ENCODE measurements at regions not wholly inside any gene's neighbourhood (a gene's known extent, or its start where the extent isn't known, plus 50 kb on each side); places are given as distances from the start of the nearest gene placed in this dataset.

GRCh38 chr3:109687626-109688025, 350.3 kb upstream of the DPPA4 start:
- Histone ChIP-seq H3K27me3 (ENCODE audit: insufficient read depth, poor library complexity, severe bottlenecking) (no peaks in the 10 kb centered on the region), H3K27ac (replicated peaks) (no peak overlapping the region), H3K4me3 (replicated peaks; ENCODE audit: insufficient read depth, low read length) (no peak overlapping the region)
- no peak for DNase-seq (ENCODE audit: low read depth in 1 of 2, low spot score in 1 of 2)
- TF ChIP-seq GABPA (IDR thresholded peaks at IDR 0.05; ENCODE audit: low read depth): no peak
- TF ChIP-seq POLR2AphosphoS5 (IDR thresholded peaks at IDR 0.05; ENCODE audit: low read depth): no peak
- TF ChIP-seq REST (IDR thresholded peaks at IDR 0.05; ENCODE audit: insufficient replicate concordance, low read depth): no peak
- TF ChIP-seq SPI1 (IDR thresholded peaks at IDR 0.05; ENCODE audit: borderline replicate concordance, low read depth): no peak
- TF ChIP-seq, protein P1, sequence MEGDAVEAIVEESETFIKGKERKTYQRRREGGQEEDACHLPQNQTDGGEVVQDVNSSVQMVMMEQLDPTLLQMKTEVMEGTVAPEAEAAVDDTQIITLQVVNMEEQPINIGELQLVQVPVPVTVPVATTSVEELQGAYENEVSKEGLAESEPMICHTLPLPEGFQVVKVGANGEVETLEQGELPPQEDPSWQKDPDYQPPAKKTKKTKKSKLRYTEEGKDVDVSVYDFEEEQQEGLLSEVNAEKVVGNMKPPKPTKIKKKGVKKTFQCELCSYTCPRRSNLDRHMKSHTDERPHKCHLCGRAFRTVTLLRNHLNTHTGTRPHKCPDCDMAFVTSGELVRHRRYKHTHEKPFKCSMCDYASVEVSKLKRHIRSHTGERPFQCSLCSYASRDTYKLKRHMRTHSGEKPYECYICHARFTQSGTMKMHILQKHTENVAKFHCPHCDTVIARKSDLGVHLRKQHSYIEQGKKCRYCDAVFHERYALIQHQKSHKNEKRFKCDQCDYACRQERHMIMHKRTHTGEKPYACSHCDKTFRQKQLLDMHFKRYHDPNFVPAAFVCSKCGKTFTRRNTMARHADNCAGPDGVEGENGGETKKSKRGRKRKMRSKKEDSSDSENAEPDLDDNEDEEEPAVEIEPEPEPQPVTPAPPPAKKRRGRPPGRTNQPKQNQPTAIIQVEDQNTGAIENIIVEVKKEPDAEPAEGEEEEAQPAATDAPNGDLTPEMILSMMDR (IDR thresholded peaks at IDR 0.05; ENCODE audit: insufficient read depth, low read length): no peak

- no peak overlapping the region for H3K27ac ChIP-seq (replicated peaks)
- DNase-seq (ENCODE audit: low read depth in 1 of 2, low spot score in 1 of 2): no peak
- no peaks in the 10 kb centered on the region for H3K27me3 ChIP-seq (ENCODE audit: insufficient read depth, poor library complexity, severe bottlenecking)
- H3K4me3 ChIP-seq (replicated peaks; ENCODE audit: insufficient read depth, low read length): no peak overlapping the region
- TF ChIP-seq, protein P1 (IDR thresholded peaks at IDR 0.05; ENCODE audit: insufficient read depth, low read length): no peak
- TF ChIP-seq GABPA (IDR thresholded peaks at IDR 0.05; ENCODE audit: low read depth) (no peak), POLR2AphosphoS5 (IDR thresholded peaks at IDR 0.05; ENCODE audit: low read depth) (no peak), REST (IDR thresholded peaks at IDR 0.05; ENCODE audit: insufficient replicate concordance, low read depth) (no peak), SPI1 (IDR thresholded peaks at IDR 0.05; ENCODE audit: borderline replicate concordance, low read depth) (no peak)
Observed at GRCh38 chr3:109696932-109697331, 359.6 kb upstream of the DPPA4 start.

DNA sequence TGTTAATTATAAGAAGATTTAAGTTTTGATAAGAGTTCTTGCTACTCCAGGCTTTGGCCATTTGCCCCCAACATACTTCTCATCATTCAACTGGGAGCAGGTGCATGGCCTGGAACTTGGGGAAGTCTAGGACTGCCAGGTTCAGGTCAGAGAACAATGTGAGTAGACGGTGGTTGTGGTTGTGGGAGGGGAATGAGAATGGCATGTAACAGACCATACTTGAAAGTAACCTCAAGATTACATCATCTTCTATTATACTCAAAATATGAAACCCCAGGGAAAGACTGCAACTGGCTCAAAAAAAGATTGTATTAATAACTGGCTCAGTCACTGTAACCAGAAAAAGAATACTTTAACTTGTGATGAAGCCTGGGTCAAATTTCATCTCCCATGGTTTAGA, 364.9 kb upstream of the DPPA4 start:
- Histone ChIP-seq H3K4me3 (replicated peaks; ENCODE audit: insufficient read depth, low read length) (no peak overlapping the region), H3K27ac (replicated peaks) (no peak overlapping the region), H3K27me3 (ENCODE audit: insufficient read depth, poor library complexity, severe bottlenecking) (no peaks in the 10 kb centered on the region)
- TF ChIP-seq REST (IDR thresholded peaks at IDR 0.05; ENCODE audit: insufficient replicate concordance, low read depth): no peak
- TF ChIP-seq SPI1 (IDR thresholded peaks at IDR 0.05; ENCODE audit: borderline replicate concordance, low read depth): no peak
- TF ChIP-seq GABPA (IDR thresholded peaks at IDR 0.05; ENCODE audit: low read depth): no peak
- 0 out of 2 replicates have a peak, but pooled peaks have one; percentile 28 for TF ChIP-seq POLR2AphosphoS5 (IDR thresholded peaks at IDR 0.05; ENCODE audit: low read depth)
- peak; percentile 14 to 70 for DNase-seq (ENCODE audit: low read depth in 1 of 2, low spot score in 1 of 2)
